OCI-LY1 (cell line): ENCODE measurements at regions not wholly inside any gene's neighbourhood (a gene's known extent, or its start where the extent isn't known, plus 50 kb on each side); places are given as distances from the start of the nearest gene placed in this dataset.

Source experiments
- H2AFZ ChIP-seq: fragments of 200-600 bp; sonication (generic), shearing (Covaris generic); 2 replicates; pipeline ENCODE4 v1.6.0; 2014; ENCODE audit warnings: antibody characterized with exemption, mild to moderate bottlenecking, low read length
- H3F3A ChIP-seq: fragments of 200-600 bp; sonication (generic), shearing (Covaris generic); 2 replicates; pipeline ENCODE4 v1.6.0; 2014; ENCODE audit warnings: mild to moderate bottlenecking, antibody characterized with exemption, low read length, moderate library complexity; ENCODE audit not compliant: insufficient read depth
- H3K27ac ChIP-seq: fragments of 200-600 bp; sonication (generic); 2 replicates; pipeline ENCODE4 v1.5.1; 2014; ENCODE audit warnings: low read length, mixed run types, mild to moderate bottlenecking, low read depth; ENCODE audit not compliant: poor library complexity, severe bottlenecking
- H3K27me3 ChIP-seq: fragments of 200-600 bp; sonication (generic); 2 replicates; pipeline ENCODE4 v1.6.0; 2014; ENCODE audit warnings: antibody characterized with exemption, mild to moderate bottlenecking, low read length, moderate library complexity; ENCODE audit not compliant: insufficient read depth
- H3K36me3 ChIP-seq: fragments of 200-600 bp; sonication (generic); 2 replicates; pipeline ENCODE4 v1.6.1; 2014; ENCODE audit warnings: mild to moderate bottlenecking, antibody characterized with exemption, low read length, moderate library complexity, mixed read lengths; ENCODE audit not compliant: insufficient read depth
- H3K4me1 ChIP-seq: fragments of 200-600 bp; sonication (generic); 2 replicates; pipeline ENCODE4 v1.5.1; 2014; ENCODE audit warnings: mild to moderate bottlenecking, low read length, moderate library complexity; ENCODE audit not compliant: insufficient read depth, severe bottlenecking
- H3K4me2 ChIP-seq: fragments of 200-600 bp; sonication (generic), shearing (Covaris generic); 2 replicates; pipeline ENCODE4 v1.6.1; 2014; ENCODE audit warnings: low read length
- H3K4me3 ChIP-seq: fragments of 200-600 bp; sonication (generic); 2 replicates; pipeline ENCODE4 v1.5.1; 2014; ENCODE audit warnings: low read length, low read depth, mild to moderate bottlenecking, mixed read lengths; ENCODE audit not compliant: poor library complexity, severe bottlenecking
- H3K79me2 ChIP-seq: fragments of 200-600 bp; shearing (Covaris generic); 2 replicates; pipeline ENCODE4 v1.6.1; 2016; ENCODE audit warnings: mixed run types, low read length, mixed read lengths; ENCODE audit not compliant: insufficient read depth
- H3K9ac ChIP-seq: fragments of 200-600 bp; sonication (generic), shearing (Covaris generic); 2 replicates; pipeline ENCODE4 v1.6.1; 2014; ENCODE audit warnings: mild to moderate bottlenecking, low read length, mixed read lengths
- H3K9me2 ChIP-seq: fragments of 200-600 bp; sonication (generic), shearing (Covaris generic); 2 replicates; pipeline ENCODE4 v1.6.1; 2014; ENCODE audit warnings: low read depth, mild to moderate bottlenecking, low read length, mixed read lengths
- H3K9me3 ChIP-seq: fragments of 200-600 bp; shearing (Covaris generic); 2 replicates; pipeline ENCODE4 v1.6.1; 2014; ENCODE audit warnings: low read length, mixed read lengths
- H4K20me1 ChIP-seq: fragments of 200-600 bp; sonication (generic), shearing (Covaris generic); 2 replicates; pipeline ENCODE4 v1.6.0; 2016; ENCODE audit warnings: mild to moderate bottlenecking, low read length; ENCODE audit not compliant: insufficient read depth
- EZH2 ChIP-seq: fragments of 200-600 bp; sonication (generic), shearing (Covaris generic); IDR thresholded peaks from 2 replicates; pipeline ENCODE4 v1.8.0; 2017; ENCODE audit warnings: borderline replicate concordance, mixed run types, mild to moderate bottlenecking, antibody characterized with exemption, low read length, moderate library complexity, mixed read lengths
- TF ChIP-seq, protein P1 (sequence below): fragments of 200-600 bp; sonication (generic), shearing (Covaris generic); IDR thresholded peaks from 2 replicates; pipeline ENCODE4 v1.5.1; 2017; ENCODE audit warnings: mild to moderate bottlenecking, antibody characterized with exemption, low read length, moderate library complexity, mixed read lengths

- Histone ChIP-seq H3K27ac (no peak overlapping the region), H3K9me3 (no peaks in the 10 kb centered on the region), H3K27me3 (no peaks in the 10 kb centered on the region), H2AFZ (no peak overlapping the region), H4K20me1 (no peaks in the 10 kb centered on the region), H3K9ac (no peak overlapping the region), H3K79me2 (no peaks in the 10 kb centered on the region), H3K9me2 (no peaks in the 10 kb centered on the region), H3K4me3 (no peak overlapping the region), H3F3A (no peaks in the 10 kb centered on the region), H3K36me3 (no peaks in the 10 kb centered on the region), H3K4me1 (no peaks in the 10 kb centered on the region), H3K4me2 (no peak overlapping the region)
- TF ChIP-seq, protein P1, sequence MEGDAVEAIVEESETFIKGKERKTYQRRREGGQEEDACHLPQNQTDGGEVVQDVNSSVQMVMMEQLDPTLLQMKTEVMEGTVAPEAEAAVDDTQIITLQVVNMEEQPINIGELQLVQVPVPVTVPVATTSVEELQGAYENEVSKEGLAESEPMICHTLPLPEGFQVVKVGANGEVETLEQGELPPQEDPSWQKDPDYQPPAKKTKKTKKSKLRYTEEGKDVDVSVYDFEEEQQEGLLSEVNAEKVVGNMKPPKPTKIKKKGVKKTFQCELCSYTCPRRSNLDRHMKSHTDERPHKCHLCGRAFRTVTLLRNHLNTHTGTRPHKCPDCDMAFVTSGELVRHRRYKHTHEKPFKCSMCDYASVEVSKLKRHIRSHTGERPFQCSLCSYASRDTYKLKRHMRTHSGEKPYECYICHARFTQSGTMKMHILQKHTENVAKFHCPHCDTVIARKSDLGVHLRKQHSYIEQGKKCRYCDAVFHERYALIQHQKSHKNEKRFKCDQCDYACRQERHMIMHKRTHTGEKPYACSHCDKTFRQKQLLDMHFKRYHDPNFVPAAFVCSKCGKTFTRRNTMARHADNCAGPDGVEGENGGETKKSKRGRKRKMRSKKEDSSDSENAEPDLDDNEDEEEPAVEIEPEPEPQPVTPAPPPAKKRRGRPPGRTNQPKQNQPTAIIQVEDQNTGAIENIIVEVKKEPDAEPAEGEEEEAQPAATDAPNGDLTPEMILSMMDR = no peak
- TF ChIP-seq EZH2 = no peak
Measured at GRCh38 chr20:52389606-52390005, 198.0 kb upstream of the ZFP64 start.

DNA sequence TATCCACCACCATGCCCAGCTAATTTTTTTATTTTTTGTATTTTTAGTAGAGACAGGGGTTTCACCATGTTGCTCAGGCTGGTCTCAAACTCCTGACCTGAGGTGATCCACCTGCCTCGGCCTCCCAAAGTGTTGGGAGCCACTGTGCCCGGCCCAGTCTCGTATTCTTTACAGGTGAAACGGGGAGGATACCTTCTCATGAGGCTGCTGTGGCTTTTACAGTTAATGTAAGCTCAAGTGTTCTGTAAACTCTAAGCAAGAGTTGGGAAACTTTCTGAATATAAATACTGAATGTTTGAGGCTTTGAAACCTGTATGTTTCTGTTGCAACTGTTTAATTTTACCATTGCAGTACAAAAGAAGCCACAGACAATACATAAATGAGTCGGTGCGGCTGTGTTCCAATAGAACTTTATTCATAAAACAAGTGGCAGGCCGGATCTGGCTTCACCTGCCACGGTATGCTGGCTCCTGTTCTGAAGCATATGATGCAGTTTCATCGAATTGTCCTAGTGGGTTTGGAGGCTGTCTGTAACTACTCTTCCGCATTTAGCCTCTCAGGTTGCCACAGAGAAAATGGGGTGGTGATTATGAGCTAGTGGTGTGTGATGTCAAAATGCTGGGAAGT is 192.5 kb upstream of the ZFP64 start:
- H3K27ac ChIP-seq = no peak overlapping the region
- no peak overlapping the region for H3K4me3 ChIP-seq
- no peaks in the 10 kb centered on the region for H3K9me3 ChIP-seq
- no peak for TF ChIP-seq EZH2
- TF ChIP-seq, protein P1 = no peak
- no peak overlapping the region for H3K9ac ChIP-seq
- no peaks in the 10 kb centered on the region for H3K36me3 ChIP-seq
- no peak overlapping the region for H3K4me2 ChIP-seq
- no peaks in the 10 kb centered on the region for H4K20me1 ChIP-seq
- H3K9me2 ChIP-seq = no peaks in the 10 kb centered on the region
- H2AFZ ChIP-seq = no peak overlapping the region
- no peaks in the 10 kb centered on the region for H3K27me3 ChIP-seq
- no peaks in the 10 kb centered on the region for H3K79me2 ChIP-seq
- H3F3A ChIP-seq = no peaks in the 10 kb centered on the region
- no peaks in the 10 kb centered on the region for H3K4me1 ChIP-seq

DNA sequence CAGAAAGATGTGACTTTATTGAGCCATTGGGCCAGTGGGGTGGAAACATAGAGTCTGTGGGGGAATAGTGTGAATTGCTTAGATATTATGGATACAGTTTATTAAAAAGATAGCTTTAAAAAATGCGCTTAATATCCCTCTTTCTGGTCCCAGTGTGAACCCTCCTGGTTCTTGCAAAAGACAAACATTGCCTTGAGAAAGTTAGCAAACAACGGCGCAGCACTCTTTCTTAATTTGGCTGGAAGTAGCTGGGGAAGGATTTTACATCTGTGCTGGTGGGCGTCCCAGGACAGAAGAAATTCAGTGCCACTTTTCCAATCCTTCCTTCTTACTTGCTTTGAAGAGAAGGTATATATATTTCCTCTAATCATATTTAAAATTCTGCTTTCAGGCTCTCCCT is 191.4 kb upstream of the ZFP64 start:
- H4K20me1 ChIP-seq = no peaks in the 10 kb centered on the region
- no peaks in the 10 kb centered on the region for H3K9me3 ChIP-seq
- no peaks in the 10 kb centered on the region for H3K9me2 ChIP-seq
- H3K27ac ChIP-seq = no peak overlapping the region
- H3K27me3 ChIP-seq = no peaks in the 10 kb centered on the region
- H3K9ac ChIP-seq = no peak overlapping the region
- H2AFZ ChIP-seq = no peak overlapping the region
- H3K79me2 ChIP-seq = no peaks in the 10 kb centered on the region
- no peaks in the 10 kb centered on the region for H3K36me3 ChIP-seq
- H3F3A ChIP-seq = no peaks in the 10 kb centered on the region
- no peaks in the 10 kb centered on the region for H3K4me1 ChIP-seq
- no peak overlapping the region for H3K4me3 ChIP-seq
- no peak overlapping the region for H3K4me2 ChIP-seq
- no peak for TF ChIP-seq EZH2
- TF ChIP-seq, protein P1 = no peak
